Fibroblast of gingiva (primary cell): ENCODE measurements at regions not wholly inside any gene's neighbourhood (a gene's known extent, or its start where the extent isn't known, plus 50 kb on each side); places are given as distances from the start of the nearest gene placed in this dataset.
"Not testable (repeated sequence)": the region's sequence is repeated elsewhere in the genome, so short reads cannot be mapped to it uniquely, and the experiment has no call there.

ENCODE experiments used
- DNase-seq: peaks from one replicate; pipeline ENCODE4 v3.0.0-alpha.2; 2011; ENCODE audit warnings: low read depth

DNA sequence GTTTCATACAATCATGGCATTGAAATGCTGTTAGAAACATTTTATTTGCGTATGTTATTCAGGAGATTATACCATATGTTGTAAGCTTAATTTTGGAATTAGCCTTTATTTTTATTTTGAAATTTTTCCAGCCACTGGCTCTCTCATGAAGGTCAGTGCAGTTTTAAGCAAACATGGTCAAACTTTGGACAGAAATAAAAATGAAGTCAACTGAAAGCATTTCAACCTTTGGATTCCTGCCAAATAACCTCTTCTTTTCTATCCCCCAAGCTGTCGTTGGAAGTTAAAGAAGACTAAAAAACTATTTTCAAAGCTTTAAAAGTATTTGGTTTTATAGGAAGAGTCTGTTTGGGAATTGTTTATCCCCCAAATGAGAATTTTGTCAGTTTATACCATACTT is 846.6 kb downstream of the MCTP2 start:
- no peak for DNase-seq

DNA sequence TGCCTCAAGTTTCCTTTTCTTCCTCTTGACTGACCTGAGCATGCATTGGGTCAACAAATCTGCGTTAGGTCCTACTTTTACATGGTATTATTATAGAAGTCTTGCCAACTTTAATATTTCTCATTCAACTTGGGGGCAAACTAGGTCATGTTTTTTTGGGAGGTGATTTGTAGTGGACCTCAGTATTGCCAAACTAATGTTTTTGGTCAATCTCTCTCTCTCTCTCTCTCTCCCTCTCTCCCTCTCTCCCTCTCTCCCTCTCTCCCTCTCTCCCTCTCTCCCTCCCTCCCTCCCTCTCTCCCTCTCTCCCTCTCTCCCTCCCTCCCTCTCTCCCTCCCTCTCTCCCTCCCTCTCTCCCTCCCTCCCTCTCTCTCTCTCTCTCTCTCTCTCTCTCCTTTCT is 848.9 kb downstream of the MCTP2 start:
- not testable (repeated sequence) for DNase-seq

GRCh38 chr15:95085056-95085455 is 853.7 kb downstream of the MCTP2 start:
- no peak for DNase-seq

DNA sequence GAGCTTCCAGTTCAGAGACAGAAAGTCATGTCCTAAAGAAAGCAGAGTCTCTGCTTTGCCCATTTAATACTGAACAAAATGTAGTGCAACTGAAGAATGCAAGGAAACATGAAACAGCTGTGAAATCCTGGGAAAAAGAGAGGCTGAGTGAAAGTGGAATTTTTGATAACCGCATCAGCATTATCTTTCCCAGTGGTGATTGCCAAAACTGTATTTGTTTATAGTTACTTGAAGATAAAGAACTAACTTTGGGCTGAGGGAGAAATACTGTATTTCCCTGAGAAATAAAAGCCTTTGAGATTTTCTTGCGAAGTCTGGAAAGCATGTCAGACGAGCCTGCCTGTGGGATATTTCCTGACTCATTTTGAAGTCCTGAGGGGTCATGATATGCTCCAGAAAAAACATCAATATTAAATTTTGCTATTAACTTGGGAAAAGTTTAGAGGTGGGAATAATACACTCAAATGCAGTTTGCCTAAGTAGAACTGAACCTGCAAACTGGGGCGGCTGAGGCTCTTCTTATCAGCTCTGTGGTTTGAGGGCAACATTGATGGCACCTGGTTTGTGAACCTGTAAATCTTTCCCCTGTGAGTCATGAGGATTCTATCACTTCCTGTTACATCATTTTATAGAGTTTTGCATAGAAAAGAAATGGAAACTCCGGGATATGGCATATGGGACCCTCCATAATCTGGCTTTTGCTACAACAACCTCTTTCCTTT is 855.3 kb downstream of the MCTP2 start:
- DNase-seq = no peak

DNA sequence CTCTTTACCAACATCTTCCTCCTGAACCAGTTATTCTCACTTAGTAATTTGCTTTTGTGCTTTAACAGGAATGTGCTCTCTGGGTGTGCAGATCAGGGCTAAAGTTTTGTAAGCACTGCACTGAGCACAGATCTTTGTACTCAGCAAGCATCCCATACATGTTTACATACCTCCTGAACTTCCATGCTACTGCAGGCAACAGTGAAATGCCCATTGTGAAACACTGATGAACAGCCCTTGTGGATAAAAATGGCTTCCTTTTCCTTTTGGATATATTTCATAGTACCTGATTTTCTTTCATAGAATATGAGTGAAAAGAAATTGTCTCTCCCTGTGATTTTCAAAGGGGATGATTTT is 855.9 kb downstream of the MCTP2 start:
- DNase-seq = no peak

- DNase-seq = no peak
Measured at GRCh38 chr15:95091444-95091843, 860.1 kb downstream of the MCTP2 start.

DNA sequence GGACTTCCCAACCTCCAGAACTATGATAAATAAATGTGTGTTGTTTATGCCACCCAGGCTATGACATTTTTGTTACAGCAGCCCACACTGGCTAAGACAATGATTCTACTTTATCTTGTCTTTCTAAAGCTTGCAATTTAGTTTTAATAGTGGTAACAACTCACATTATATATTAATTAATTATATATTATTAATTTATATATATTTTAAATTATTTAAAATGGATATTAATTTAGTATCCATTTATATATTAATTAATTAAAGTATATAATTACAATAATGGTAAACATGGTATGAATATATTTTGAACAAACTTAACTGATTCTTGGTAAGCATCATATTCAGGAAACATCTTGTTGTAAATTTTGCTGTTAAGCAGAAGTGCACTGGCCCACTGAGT is 863.9 kb downstream of the MCTP2 start:
- no peak for DNase-seq

DNA sequence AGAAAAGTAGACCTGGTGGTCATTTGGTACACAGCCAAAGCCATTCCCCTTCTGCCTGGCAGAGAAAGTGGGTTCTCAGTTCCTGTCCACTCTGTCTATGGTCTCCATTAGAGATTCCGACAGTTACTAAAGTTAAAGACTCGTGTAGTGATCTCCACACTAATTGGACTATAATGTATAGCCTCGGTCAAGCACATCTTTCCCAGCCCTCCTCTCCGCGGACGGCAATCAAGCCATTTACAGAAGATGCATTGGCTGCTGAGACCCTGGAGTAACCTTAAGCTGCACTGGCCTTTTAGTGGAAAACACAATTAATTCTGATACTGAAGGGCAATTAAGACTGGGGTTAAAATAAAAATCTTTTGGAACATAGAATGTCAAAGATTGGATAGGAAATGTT is 865.3 kb downstream of the MCTP2 start:
- no peak for DNase-seq

DNA sequence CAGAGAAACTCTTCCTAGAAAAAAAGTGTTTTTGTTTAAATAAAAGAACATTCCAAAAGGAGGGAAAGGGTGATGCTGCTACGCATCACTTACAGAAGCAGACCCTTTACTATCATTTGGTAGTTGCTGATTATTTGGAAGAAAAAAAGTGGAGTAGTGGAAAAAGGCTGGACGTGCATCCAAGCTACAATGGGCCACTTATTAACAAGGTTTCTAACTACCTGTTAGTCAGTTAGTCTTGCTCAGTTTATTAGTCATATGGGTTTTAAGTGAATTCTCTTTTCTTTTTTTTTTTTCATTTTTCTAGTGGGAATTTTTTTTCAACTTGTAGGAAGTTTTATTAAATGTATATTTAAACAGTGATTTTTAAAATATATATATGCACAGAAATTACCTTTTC is 866.0 kb downstream of the MCTP2 start:
- no peak for DNase-seq

DNA sequence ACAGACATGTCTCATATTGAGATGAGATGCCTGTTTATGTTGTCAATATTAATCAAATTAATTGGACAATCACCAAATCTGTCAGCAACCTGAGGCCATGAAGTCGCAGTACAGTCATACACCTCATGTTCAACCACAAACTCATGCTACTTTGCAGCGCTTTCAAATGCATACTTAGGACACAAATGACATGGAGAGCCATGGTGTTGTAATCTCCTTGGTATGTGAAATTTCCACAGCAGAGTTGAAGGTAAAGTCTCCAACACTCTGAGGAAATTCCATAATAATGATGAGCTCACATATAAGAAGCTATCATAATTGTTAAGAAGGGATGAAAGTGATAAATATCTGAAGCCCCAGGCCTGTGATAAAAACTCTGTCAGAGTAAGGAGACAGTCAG is 873.9 kb downstream of the MCTP2 start:
- no peak for DNase-seq

- DNase-seq = no peak
Measured at GRCh38 chr15:95106801-95107200, 875.4 kb downstream of the MCTP2 start.

- no peak for DNase-seq
Measured at GRCh38 chr15:95108673-95109072, 877.3 kb downstream of the MCTP2 start.

DNA sequence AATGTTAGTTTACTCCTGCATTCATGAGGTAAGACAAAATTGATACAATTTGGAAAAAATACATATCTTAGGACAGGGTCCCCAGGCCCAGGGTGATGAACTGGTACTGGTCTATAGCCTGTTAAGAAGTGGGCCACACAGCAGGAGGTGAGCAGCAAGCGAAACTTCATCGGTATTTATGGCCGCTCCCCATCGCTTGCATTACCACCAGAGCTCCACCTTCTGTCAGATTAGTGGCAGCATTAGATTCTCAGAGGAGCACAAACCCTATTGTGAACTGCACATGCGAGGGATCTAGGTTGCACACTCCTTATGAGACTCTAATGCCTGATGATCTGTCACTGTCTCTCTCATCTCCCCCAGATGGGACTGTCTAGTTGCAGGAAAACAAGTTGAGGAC is 880.6 kb downstream of the MCTP2 start:
- DNase-seq = no peak

DNA sequence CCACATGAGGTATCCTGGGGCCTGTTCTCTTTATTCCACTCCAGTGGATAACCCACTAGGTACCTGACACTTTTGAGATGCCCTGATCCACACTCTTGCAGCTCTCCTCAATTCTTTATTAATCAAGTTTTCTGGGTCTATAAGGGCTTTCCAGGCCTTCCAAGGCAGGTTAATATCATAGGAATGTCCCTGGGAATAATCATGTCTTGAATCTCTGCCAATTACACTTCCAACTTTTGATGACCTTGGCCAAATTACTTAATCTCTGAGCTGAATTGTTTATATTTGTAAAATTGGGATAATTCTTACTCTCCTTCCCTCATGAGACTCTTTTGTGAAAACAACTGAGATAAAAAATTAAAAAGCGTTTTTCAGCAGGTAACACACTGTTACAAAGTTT is 881.7 kb downstream of the MCTP2 start:
- no peak for DNase-seq

DNA sequence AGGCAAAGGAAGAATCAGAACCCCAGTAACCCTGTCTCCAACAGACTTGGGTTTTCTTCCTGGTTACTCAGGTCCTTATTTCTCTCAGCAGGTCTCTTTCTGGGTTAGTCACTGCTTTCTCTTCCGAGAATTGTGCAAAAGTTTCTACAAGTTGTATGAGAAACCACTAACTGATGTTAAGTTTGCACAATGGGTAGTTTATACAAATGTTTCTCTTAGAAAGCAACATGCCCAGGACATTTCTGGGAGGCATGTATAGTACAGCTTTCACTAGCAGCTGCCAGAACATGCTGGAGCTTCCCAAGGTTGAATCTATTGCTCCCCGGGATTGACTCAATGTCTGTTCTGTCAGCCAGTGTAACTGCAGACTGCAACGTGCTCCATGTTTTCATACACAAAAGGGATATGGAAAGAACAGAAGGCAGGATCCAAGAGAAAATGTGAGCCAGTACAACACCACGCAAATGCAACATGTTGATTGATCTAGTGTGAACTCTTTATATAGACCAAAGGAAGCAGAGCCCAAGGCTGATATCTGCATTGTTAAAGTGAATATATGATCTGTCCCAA is 887.8 kb downstream of the MCTP2 start:
- no peak for DNase-seq

GRCh38 chr15:95120595-95120994 is 889.2 kb downstream of the MCTP2 start:
- DNase-seq = no peak

GRCh38 chr15:95121191-95121590 is 889.8 kb downstream of the MCTP2 start:
- DNase-seq = no peak

DNA sequence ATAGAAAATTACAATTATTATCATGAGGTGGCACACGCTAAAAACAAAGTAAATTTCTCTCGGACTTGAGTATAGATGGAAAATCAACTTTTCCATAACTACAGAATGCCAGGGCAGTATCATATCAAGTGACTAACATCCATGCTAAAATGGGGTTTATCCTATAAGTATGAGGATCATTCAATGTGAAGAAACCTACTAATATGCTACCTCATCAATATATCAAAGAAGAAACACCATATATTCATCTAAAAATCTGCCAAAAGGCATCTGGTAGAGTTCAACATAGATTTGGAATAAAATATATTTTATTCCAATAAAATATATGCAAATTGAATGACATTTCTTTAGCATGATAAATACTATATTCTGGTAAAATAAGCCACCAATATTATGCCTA is 894.4 kb downstream of the MCTP2 start:
- no peak for DNase-seq

DNA sequence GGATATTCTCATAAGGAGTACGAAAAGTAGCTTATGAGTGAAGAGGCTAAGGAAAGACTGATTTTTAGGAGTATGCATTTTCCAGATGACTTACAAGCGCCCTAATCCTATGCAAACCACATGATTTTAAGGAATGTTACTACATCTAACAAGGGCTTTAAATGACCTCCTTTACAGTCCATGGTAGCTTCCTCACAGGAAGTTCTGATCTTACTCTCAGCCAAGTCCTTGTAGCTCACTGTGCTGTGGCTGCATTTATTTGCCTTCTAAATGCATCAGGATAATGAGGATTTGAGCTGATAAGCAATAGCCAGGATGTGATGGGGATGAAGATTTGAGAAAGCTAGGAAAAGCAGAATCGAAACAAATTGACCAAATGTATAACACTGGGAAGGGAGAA is 896.0 kb downstream of the MCTP2 start:
- no peak for DNase-seq

DNA sequence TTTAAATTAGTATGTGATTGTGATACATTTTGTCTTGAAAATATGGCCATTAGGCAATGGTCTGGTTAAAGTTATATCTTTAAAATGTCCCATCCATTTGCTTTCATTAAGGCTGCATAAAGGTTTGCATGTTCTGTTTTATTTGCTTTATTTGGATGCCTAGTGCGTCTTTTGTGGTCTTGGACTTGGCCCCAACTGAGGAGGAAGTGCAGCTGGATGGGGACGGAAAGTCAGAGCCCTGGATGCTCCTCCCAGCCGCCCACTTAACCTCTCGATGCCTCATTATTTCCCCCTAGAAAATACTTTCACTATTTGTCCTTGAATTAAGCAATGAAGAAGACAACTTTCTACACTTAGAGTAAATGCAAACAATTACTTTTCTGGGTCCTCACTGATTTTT is 898.2 kb downstream of the MCTP2 start:
- no peak for DNase-seq

DNA sequence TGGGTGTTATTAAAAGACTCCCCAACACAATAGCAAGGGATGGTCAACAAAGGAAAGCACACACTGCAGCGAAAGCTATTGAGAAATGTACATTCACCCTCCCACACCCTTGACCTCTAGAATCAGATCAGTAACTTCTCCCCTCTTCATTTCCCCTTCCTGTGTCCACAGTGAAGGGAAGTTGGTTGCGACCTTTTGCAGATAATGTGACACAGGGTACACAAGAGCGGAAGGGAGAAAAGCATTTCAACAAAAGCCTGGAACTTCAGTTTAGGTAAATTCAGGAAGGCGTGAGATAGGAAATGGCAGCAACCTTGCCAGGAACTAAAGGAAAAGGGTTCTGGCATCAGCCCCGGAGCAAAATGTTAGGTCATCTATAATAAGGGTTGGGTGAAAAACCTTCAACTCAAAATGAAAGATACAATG is 899.8 kb downstream of the MCTP2 start:
- no peak for DNase-seq

DNA sequence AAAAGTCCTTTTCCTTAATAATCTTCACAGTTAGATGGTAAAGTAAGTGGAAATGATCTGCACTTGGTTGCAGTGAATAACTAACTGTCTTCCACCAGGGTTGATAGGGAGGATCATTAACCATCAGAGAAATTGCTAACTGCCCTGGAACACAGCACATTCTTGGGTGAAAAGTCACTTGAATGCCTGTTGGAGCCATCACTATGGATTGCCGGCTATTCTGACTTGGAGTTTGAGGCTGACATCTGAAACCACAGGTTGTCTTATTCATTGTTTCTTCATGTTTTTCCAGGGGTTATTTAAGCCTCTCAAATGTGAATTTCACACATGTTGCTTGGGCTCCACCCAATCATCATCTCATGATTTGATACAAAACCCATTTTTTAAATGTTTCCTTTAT is 901.4 kb downstream of the MCTP2 start:
- peak; percentile 31 for DNase-seq

- DNase-seq = no peak
Measured at GRCh38 chr15:95134431-95135110, 903.2 kb downstream of the MCTP2 start.
